ENCODE measurements at regions not wholly inside any gene's neighbourhood (a gene's known extent, or its start where the extent isn't known, plus 50 kb on each side); places are given as distances from the start of the nearest gene placed in this dataset.
"Not testable (repeated sequence)": the region's sequence is repeated elsewhere in the genome, so short reads cannot be mapped to it uniquely, and the experiment has no call there.

DNA sequence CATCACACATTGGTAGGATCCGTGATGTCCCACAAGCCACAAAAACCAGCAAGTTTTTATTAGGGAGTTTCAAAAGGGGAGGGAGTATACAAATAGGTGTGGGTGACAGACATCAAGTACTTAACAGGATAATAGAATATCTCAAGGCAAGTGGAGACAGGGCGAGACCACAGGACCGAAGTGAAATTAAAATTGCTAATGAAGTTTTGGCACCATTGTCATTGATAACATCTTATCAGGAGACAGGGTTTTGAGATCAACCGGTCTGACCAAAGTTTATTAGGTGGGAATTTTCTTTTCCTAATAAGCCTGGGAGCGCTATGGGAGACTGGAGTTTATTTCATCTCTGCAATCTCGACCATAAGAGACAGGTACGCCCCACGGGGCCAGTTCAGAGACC lies 178.5 kb downstream of the OTOP1 start:
- DNase-seq: not testable (repeated sequence)

- not testable (repeated sequence) for DNase-seq
These were observed 175.9 kb downstream of the OTOP1 start for GRCh38 chr4:4050781-4051180.

- DNase-seq: not testable (repeated sequence)
These were observed 173.8 kb downstream of the OTOP1 start for GRCh38 chr4:4052933-4053332.

GRCh38 chr4:4057226-4057625 lies 169.5 kb downstream of the OTOP1 start:
- not testable (repeated sequence) for DNase-seq

GRCh38 chr4:4084171-4084570 lies 142.6 kb downstream of the OTOP1 start:
- DNase-seq: not testable (repeated sequence)

GRCh38 chr4:4089716-4090419 lies 136.9 kb downstream of the OTOP1 start:
- DNase-seq: not testable (repeated sequence)

GRCh38 chr4:4090720-4091119 lies 136.0 kb downstream of the OTOP1 start:
- DNase-seq: not testable (repeated sequence)

DNA sequence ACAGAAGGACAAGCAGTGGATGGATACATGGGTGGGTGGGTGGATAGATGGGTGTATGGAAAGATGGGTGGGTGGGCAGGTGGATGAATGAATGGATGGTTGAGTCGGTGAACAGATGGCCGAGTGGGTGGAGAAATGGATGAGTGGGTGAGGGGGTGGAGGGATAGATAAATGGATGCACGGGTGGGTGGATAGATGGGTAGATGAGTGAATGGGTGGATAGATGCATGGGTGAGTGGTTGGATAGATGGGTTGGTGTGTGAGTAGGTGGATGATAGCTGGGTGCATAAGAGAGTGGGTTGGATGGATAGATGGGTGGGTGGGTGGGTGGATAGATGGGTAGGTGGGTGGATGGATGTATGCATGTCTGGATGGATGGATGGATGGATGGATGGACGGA lies 134.6 kb downstream of the OTOP1 start:
- not testable (repeated sequence) for DNase-seq

GRCh38 chr4:4099610-4100009 lies 127.1 kb downstream of the OTOP1 start:
- DNase-seq: not testable (repeated sequence)

- DNase-seq: not testable (repeated sequence)
These were observed 119.8 kb downstream of the OTOP1 start for GRCh38 chr4:4106923-4107322.

- peak; percentile 66 for DNase-seq
These were observed 119.2 kb downstream of the OTOP1 start for GRCh38 chr4:4107411-4108107.

GRCh38 chr4:4115381-4115780 lies 111.3 kb downstream of the OTOP1 start:
- not testable (repeated sequence) for DNase-seq

GRCh38 chr4:4116901-4117300 lies 109.8 kb downstream of the OTOP1 start:
- DNase-seq: not testable (repeated sequence)

DNA sequence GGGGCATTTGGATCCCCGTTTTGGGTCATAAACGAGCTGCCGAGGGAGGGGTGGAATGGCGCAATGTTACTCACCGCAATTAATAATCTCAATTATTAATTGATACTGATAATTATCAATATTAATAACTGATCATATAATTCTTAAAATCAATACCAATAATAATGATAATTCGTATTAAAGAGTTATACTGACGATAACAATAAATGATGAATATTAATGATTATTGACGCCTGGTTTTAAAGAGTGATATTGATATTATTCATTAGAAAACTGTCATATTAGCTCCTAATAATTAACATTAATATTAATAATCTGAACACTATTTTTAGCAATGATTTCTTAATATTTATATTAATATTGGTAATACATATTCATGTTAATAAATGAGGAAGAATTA lies 92.4 kb downstream of the OTOP1 start:
- DNase-seq: not testable (repeated sequence)

GRCh38 chr4:4136621-4137020 lies 90.1 kb downstream of the OTOP1 start:
- DNase-seq: not testable (repeated sequence)
